SU-DHL-6 (cell line): ENCODE measurements at regions not wholly inside any gene's neighbourhood (a gene's known extent, or its start where the extent isn't known, plus 50 kb on each side); places are given as distances from the start of the nearest gene placed in this dataset.

ENCODE experiments used
- H2AFZ ChIP-seq: fragments of 200-600 bp; sonication (generic); 2 replicates; pipeline ENCODE4 v1.6.1; 2014; ENCODE audit warnings: low read depth, mild to moderate bottlenecking, moderate library complexity, mixed read lengths, antibody characterized with exemption, low read length; ENCODE audit not compliant: severe bottlenecking
- H3F3A ChIP-seq: fragments of 200-600 bp; shearing (Covaris generic); 2 replicates; pipeline ENCODE4 v1.6.0; 2016; ENCODE audit warnings: antibody characterized with exemption, mild to moderate bottlenecking; ENCODE audit not compliant: insufficient read depth
- H3K27ac ChIP-seq: fragments of 200-600 bp; sonication (generic); 2 replicates; pipeline ENCODE4 v1.5.1; 2016; ENCODE audit warnings: low read depth, mild to moderate bottlenecking, low read length, moderate library complexity, mixed read lengths
- H3K27me3 ChIP-seq: fragments of 200-600 bp; sonication (generic), shearing (Covaris generic); 2 replicates; pipeline ENCODE4 v1.6.0; 2014; ENCODE audit warnings: mild to moderate bottlenecking, low read length
- H3K36me3 ChIP-seq: fragments of 200-600 bp; sonication (generic); 2 replicates; pipeline ENCODE4 v1.6.1; 2014; ENCODE audit warnings: mild to moderate bottlenecking, low read length, mixed read lengths
- H3K4me2 ChIP-seq: fragments of 300-600, 200-600 bp; shearing (Covaris generic), sonication (generic); 2 replicates; pipeline ENCODE4 v1.6.0; 2014; ENCODE audit warnings: low read length, low read depth, mild to moderate bottlenecking; ENCODE audit not compliant: poor library complexity, severe bottlenecking
- H3K4me3 ChIP-seq: fragments of 200-600 bp; sonication (generic); 2 replicates; pipeline ENCODE4 v1.5.1; 2014; ENCODE audit warnings: antibody characterized with exemption, low read length, mild to moderate bottlenecking, mixed read lengths; ENCODE audit not compliant: insufficient read depth, poor library complexity, severe bottlenecking
- H3K79me2 ChIP-seq: fragments of 200-600 bp; sonication (generic); 2 replicates; pipeline ENCODE4 v1.6.1; 2014; ENCODE audit warnings: mild to moderate bottlenecking, low read length, moderate library complexity; ENCODE audit not compliant: insufficient read depth
- H3K9ac ChIP-seq: fragments of 200-600 bp; sonication (generic); 2 replicates; pipeline ENCODE4 v1.7.0; 2014; ENCODE audit warnings: mild to moderate bottlenecking, low read length
- H3K9me2 ChIP-seq: fragments of 200-600 bp; sonication (generic); replicated peaks from 2 replicates; pipeline ENCODE4 v1.6.1; 2014; ENCODE audit warnings: low read length; ENCODE audit not compliant: insufficient read depth
- H3K9me3 ChIP-seq: fragments of 200-600 bp; sonication (generic); 2 replicates; pipeline ENCODE4 v1.6.1; 2014; ENCODE audit warnings: low read length, mixed read lengths; ENCODE audit not compliant: insufficient read depth
- H4K20me1 ChIP-seq: fragments of 200-600 bp; sonication (generic); 2 replicates; pipeline ENCODE4 v1.6.1; 2014; ENCODE audit warnings: low read depth, mild to moderate bottlenecking, antibody characterized with exemption, low read length, moderate library complexity, mixed read lengths
- CTCF ChIP-seq: fragments of 200-600 bp; sonication (generic); IDR thresholded peaks from one replicate; pipeline ENCODE4 v1.5.1; 2017; ENCODE audit warnings: antibody characterized with exemption, mild to moderate bottlenecking, low read length, moderate library complexity; ENCODE audit not compliant: insufficient read depth, poor library complexity, severe bottlenecking
- EZH2phosphoT487 ChIP-seq: fragments of 200-600 bp; sonication (generic), shearing (Covaris generic); conservative IDR thresholded peaks from 2 replicates; pipeline ENCODE4 v1.6.1; 2018; ENCODE audit warnings: mild to moderate bottlenecking, antibody characterized with exemption, low read length, moderate library complexity, mixed read lengths

GRCh38 chr4:22336822-22337221 lies 179.0 kb downstream of the ADGRA3 start:
- no peak overlapping the region for H3K9ac ChIP-seq
- H3K36me3 ChIP-seq, result no peaks in the 10 kb centered on the region
- H3K4me2 ChIP-seq, result no peak overlapping the region
- H3F3A ChIP-seq, result no peaks in the 10 kb centered on the region
- H4K20me1 ChIP-seq, result no peaks in the 10 kb centered on the region
- no peaks in the 10 kb centered on the region for H3K9me2 ChIP-seq
- no peaks in the 10 kb centered on the region for H3K9me3 ChIP-seq
- H3K27ac ChIP-seq, result no peak overlapping the region
- no peak overlapping the region for H2AFZ ChIP-seq
- no peaks in the 10 kb centered on the region for H3K27me3 ChIP-seq
- H3K79me2 ChIP-seq, result no peaks in the 10 kb centered on the region
- H3K4me3 ChIP-seq, result no peak overlapping the region
- TF ChIP-seq CTCF, result no peak
- TF ChIP-seq EZH2phosphoT487, result no peak

GRCh38 chr4:22334155-22334554 lies 181.7 kb downstream of the ADGRA3 start:
- H3K36me3 ChIP-seq, result no peaks in the 10 kb centered on the region
- no peaks in the 10 kb centered on the region for H3F3A ChIP-seq
- no peak overlapping the region for H3K4me2 ChIP-seq
- H3K4me3 ChIP-seq, result no peak overlapping the region
- H3K79me2 ChIP-seq, result no peaks in the 10 kb centered on the region
- no peaks in the 10 kb centered on the region for H4K20me1 ChIP-seq
- H3K27me3 ChIP-seq, result no peaks in the 10 kb centered on the region
- no peak overlapping the region for H3K9ac ChIP-seq
- H3K9me2 ChIP-seq, result no peaks in the 10 kb centered on the region
- H3K9me3 ChIP-seq, result no peaks in the 10 kb centered on the region
- no peak overlapping the region for H3K27ac ChIP-seq
- TF ChIP-seq EZH2phosphoT487 (no peak), CTCF (no peak)
- H2AFZ ChIP-seq, result no peak overlapping the region

- H3K9ac ChIP-seq, result no peak overlapping the region
- no peaks in the 10 kb centered on the region for H4K20me1 ChIP-seq
- no peaks in the 10 kb centered on the region for H3K9me2 ChIP-seq
- no peak overlapping the region for H2AFZ ChIP-seq
- no peak for TF ChIP-seq CTCF
- TF ChIP-seq EZH2phosphoT487, result no peak
- H3K4me3 ChIP-seq, result no peak overlapping the region
- no peaks in the 10 kb centered on the region for H3K79me2 ChIP-seq
- H3K4me2 ChIP-seq, result no peak overlapping the region
- no peaks in the 10 kb centered on the region for H3K27me3 ChIP-seq
- H3K27ac ChIP-seq, result no peak overlapping the region
- no peaks in the 10 kb centered on the region for H3F3A ChIP-seq
- H3K9me3 ChIP-seq, result no peaks in the 10 kb centered on the region
- H3K36me3 ChIP-seq, result no peaks in the 10 kb centered on the region
Observed at GRCh38 chr4:22324422-22324821, 191.4 kb downstream of the ADGRA3 start.

- Histone ChIP-seq H2AFZ (no peak overlapping the region), H3K9me3 (no peaks in the 10 kb centered on the region), H3K27ac (no peak overlapping the region), H3K79me2 (no peaks in the 10 kb centered on the region), H4K20me1 (no peaks in the 10 kb centered on the region), H3K9me2 (no peaks in the 10 kb centered on the region), H3K9ac (no peak overlapping the region), H3K4me3 (no peak overlapping the region), H3K4me2 (no peak overlapping the region), H3K36me3 (no peaks in the 10 kb centered on the region), H3F3A (no peaks in the 10 kb centered on the region), H3K27me3 (no peaks in the 10 kb centered on the region)
- TF ChIP-seq CTCF (no peak), EZH2phosphoT487 (no peak)
Observed at GRCh38 chr4:22323691-22324090, 192.2 kb downstream of the ADGRA3 start.
